ENCODE measurements at regions not wholly inside any gene's neighbourhood (a gene's known extent, or its start where the extent isn't known, plus 50 kb on each side); places are given as distances from the start of the nearest gene placed in this dataset.
"Not testable (repeated sequence)": the region's sequence is repeated elsewhere in the genome, so short reads cannot be mapped to it uniquely, and the experiment has no call there.

- not testable (repeated sequence) for DNase-seq
Observed at GRCh38 chr12:90687682-90688081, 267.3 kb downstream of the CCER1 start.

GRCh38 chr12:90683871-90684270 is 271.1 kb downstream of the CCER1 start:
- no peak for DNase-seq

- peak; percentile 70 for DNase-seq
Observed at GRCh38 chr12:90682398-90682797, 272.6 kb downstream of the CCER1 start.

- no peak for DNase-seq
Observed at GRCh38 chr12:90679674-90680073, 275.3 kb downstream of the CCER1 start.

GRCh38 chr12:90677552-90677951 is 277.4 kb downstream of the CCER1 start:
- DNase-seq: no peak

- DNase-seq: no peak
Observed at GRCh38 chr12:90677055-90677454, 277.9 kb downstream of the CCER1 start.

GRCh38 chr12:90675106-90675505 is 279.9 kb downstream of the CCER1 start:
- DNase-seq: no peak

GRCh38 chr12:90672081-90672480 is 282.9 kb downstream of the CCER1 start:
- no peak for DNase-seq

- DNase-seq: not testable (repeated sequence)
Observed at GRCh38 chr12:90663949-90664348, 291.0 kb downstream of the CCER1 start.

GRCh38 chr12:90659060-90659459 is 295.9 kb downstream of the CCER1 start:
- DNase-seq: no peak

- peak; percentile 58 for DNase-seq
Observed at GRCh38 chr12:90653040-90653439, 301.9 kb downstream of the CCER1 start.

- DNase-seq: peak; percentile 2
Observed at GRCh38 chr12:90652280-90652679, 302.7 kb downstream of the CCER1 start.

GRCh38 chr12:90645181-90645580 is 309.8 kb downstream of the CCER1 start:
- DNase-seq: no peak

GRCh38 chr12:90631591-90632212 is 323.3 kb downstream of the CCER1 start:
- peak; percentile 55 for DNase-seq

GRCh38 chr12:90630006-90630405 is 325.0 kb downstream of the CCER1 start:
- no peak for DNase-seq

- no peak for DNase-seq
Observed at GRCh38 chr12:90628213-90628612, 326.8 kb downstream of the CCER1 start.

GRCh38 chr12:90627180-90627896 is 327.6 kb downstream of the CCER1 start:
- DNase-seq: peak; percentile 41

GRCh38 chr12:90622431-90622830 is 332.5 kb downstream of the CCER1 start:
- DNase-seq: peak; percentile 7

GRCh38 chr12:90621927-90622326 is 333.0 kb downstream of the CCER1 start:
- DNase-seq: peak; percentile 27

- no peak for DNase-seq
Observed at GRCh38 chr12:90619943-90620342, 335.0 kb downstream of the CCER1 start.

GRCh38 chr12:90618586-90618985 is 336.4 kb downstream of the CCER1 start:
- DNase-seq: peak; percentile 4

- DNase-seq: no peak
Observed at GRCh38 chr12:90611891-90612290, 343.1 kb downstream of the CCER1 start.

GRCh38 chr12:90611048-90611447 is 343.9 kb downstream of the CCER1 start:
- no peak for DNase-seq

GRCh38 chr12:90593596-90594295 is 361.2 kb downstream of the CCER1 start:
- peak; percentile 9 for DNase-seq

Measured in fibroblast of skin of abdomen (primary cell).